HG02798 (cell line): ENCODE measurements at regions not wholly inside any gene's neighbourhood (a gene's known extent, or its start where the extent isn't known, plus 50 kb on each side); places are given as distances from the start of the nearest gene placed in this dataset.
"Not testable (repeated sequence)": the region's sequence is repeated elsewhere in the genome, so short reads cannot be mapped to it uniquely, and the experiment has no call there.

Source experiments
- ATAC-seq: cut with Tn5 transposase; IDR thresholded peaks from one replicate; pipeline ENCODE4 v1.9.1; 2021; ENCODE audit warnings: mild to moderate bottlenecking; ENCODE audit not compliant: unreplicated experiment, poor library complexity

DNA sequence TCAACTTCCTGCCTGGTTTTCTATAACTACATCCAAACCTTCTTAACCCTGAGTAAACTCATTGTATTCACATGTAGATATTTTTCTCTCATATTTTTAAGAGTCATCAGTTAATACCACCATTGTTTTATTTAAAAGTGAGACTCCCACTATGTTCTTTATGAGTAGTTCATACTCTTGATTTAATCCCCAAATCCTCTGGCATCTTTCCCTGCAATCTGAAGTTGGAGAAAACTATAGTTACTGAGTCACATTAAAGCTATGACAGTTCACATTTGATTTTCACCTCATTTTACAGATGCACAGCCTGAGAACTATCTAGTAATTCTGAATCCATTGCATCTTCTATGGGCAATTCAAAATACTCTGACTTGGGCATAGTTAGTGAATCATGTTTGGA is 1358.7 kb upstream of the NRXN1 start:
- ATAC-seq, result no peak

DNA sequence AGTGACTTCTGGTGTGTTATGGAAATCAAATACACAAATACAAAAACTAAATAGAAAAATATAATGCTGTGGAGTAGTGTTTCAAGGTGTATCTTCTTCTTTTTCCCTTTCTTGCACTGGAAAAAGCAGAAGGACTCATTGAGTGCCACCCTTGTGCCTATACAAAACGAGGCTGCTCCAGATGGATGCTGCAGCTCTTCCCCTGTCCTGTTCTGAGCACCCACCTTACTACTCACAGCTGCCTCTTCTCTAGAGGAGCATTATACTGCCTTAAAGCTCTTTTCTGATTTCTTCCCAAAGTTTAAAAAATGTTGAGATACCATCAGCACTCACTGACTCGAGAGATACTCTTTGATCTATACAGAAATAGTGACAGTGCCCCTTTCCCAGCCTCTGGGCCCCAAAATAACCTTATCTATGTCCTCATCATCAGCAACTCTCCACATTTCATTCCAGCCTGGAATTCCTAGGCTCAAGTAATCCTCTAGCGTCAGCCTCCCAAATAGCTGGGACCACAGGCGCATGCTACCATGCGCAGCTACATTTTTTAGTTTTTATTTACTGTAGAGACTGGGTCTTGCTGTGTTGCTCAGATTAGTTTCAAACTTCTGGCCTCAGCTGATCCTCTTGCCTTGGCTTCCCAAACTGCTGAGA is 1356.1 kb upstream of the NRXN1 start:
- ATAC-seq, result no peak

DNA sequence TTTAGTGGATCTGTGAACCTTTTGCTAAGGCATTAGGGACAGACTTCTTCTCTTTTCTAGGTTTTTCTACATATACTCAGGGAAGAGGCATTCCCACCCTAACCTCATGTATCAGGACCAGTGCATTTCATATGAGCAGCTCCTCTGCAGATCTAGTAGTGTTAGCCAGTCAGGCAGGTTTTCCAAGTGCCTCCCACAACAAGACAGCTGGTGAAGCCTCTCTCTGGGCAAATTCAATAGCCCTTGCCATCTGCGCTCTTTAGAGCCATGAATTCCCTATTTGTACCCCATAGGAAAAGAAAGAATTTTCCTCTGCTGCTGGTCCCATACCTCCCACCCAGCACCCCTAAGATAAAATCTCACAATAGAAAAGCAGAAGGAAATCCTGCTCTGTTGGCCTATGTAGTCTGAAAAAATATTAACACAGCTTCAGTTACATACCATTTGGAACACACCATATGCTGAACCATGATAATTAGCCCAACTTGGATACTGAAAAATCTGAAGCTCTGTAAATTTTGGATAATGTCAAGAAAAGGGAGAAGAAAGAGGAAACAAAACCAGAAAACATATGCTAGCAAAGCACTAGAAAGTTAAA is 1354.6 kb upstream of the NRXN1 start:
- no peak for ATAC-seq

DNA sequence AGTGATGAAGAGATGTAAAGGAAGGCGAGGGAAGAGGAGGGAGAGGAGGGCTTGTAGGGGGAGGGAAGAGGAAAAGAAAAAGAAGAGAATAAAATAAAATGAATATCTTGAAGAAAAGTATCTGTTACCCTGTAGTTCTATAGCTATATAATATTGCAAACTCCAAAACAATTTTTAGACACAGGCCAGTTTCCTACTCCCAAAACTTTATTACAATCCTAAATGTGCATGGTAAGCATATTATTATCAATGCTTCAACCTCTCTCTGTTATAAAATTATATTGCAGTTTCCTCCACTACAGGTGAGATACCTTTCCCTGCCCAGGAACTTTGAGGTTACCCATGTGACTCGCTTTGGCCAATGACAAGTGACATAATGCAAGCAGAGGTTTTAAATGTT is 1351.6 kb upstream of the NRXN1 start:
- no peak for ATAC-seq

DNA sequence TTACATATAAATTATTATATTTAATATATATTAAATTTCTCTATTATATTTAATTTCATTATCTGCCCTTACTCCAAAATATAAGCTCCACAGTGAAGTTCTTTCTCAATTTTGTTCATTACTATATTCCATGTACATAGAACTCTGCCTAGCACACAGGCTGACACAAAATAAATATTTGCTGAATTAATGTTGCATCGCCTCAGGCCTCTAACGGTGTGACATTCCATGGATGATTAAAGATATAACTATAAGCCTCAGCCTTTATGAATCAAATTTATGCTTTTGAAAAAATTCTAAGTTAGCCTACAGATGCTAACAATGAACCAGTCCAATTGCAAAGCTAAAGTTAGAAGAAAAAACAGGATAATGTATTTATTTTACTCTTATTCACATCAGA is 1337.2 kb upstream of the NRXN1 start:
- ATAC-seq, result no peak

DNA sequence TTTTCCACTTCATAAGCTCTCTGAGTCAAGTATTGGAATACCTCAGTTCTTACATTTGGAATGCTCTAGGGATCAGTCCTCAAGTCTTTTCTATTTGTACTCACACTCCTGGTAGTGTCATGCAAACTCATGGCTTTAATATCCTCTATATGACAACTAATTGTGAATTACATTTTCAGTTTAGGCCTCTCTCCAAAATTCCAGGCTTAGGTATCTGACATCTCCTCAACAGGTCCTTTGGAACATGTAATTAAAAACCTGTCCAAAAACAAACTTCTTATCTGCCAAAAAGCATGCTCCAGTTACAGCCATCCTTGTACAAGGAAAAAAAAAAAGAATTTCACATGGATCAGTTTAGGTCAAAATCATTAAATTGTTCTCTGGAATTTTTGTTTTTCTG is 1336.2 kb upstream of the NRXN1 start:
- ATAC-seq, result no peak

DNA sequence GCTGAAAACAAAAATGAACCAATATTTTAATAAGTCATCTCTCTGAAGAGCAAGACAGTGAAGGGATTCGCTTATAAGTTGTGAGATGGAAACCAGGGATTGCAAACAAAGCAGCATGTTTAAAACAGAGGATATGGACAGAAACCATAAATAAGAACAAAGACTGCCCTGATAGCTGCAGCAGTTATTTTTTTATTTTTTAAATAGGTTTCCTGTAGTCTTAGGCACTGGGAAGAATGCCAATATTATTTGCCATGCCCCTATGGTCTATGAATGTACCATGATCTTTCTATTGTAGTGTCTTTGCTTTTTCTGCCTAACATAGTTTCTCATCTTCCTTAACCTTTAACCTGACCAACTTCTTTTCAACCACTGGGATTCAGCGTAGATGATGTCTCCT is 1334.0 kb upstream of the NRXN1 start:
- no peak for ATAC-seq

DNA sequence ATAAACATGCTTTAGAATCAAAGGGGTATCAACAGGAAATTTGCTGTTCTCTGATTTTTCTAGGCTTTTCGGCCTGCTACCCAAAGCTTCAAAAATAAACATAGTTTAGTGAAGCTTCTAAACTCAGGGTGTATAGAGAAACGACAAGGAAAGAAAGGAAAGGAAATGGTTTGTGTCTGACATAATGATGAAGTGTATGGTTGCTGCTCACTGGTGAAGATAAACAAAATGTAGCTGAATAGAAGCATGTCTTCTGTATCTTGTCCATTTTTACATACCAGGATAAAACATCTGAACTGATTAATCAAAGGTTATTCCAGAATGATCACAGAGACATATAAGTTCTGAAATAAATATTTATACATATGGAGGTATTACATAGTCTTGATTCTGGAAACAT is 1324.6 kb upstream of the NRXN1 start:
- no peak for ATAC-seq

DNA sequence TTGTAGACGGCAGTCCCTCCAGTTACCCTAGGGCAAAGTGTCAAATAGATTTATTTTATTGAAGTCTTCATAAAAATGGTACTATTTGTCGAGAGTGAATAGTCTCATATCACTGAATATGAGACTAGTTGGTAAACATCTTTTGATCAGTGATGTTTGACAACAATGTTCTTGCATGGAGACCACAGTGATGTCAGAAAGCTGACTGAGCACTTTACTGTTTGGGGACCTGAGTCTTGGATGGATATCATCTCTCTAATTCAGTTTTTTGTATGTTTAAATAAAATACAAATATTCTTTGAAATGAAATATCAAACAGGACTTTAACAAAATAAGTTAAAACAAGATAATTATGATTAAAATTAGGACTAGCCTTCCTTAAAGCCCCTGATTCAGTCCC is 1315.4 kb upstream of the NRXN1 start:
- no peak for ATAC-seq

DNA sequence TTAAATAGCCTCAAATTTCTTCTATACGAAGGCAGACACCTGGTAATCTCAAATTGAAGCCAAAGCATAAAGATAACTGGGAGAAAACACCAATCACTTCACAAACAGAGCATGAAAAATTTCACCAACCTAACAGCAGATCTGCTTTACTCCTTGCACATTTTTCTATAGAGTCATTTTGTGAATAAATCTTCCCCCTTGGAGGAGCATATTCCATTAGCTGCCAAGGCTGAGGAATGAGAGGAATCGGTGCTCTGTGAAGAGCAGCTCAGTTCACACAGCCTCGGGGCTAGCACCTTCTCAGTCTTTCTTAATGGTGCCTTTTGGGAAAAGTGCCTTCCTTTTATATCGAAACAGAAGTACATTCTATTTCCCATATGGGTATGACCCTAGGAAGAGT is 1313.7 kb upstream of the NRXN1 start:
- no peak for ATAC-seq

DNA sequence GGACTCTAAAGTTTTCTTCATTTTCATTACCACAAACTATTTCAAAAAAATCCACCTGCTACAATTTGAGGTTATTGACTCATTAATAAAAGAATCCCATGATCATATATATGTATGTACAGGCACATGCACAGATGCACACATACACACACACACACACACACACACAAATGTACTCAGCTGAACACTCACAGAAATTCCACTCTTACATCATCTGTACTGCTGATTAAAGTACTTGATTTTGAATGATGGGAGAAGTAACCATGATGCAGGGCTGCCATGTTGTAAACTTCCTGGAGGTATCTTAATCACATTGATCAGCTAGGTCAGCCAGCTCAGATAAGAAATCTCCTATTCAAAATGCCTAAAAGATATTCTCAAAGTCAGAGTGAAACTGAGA is 1313.2 kb upstream of the NRXN1 start:
- no peak for ATAC-seq

DNA sequence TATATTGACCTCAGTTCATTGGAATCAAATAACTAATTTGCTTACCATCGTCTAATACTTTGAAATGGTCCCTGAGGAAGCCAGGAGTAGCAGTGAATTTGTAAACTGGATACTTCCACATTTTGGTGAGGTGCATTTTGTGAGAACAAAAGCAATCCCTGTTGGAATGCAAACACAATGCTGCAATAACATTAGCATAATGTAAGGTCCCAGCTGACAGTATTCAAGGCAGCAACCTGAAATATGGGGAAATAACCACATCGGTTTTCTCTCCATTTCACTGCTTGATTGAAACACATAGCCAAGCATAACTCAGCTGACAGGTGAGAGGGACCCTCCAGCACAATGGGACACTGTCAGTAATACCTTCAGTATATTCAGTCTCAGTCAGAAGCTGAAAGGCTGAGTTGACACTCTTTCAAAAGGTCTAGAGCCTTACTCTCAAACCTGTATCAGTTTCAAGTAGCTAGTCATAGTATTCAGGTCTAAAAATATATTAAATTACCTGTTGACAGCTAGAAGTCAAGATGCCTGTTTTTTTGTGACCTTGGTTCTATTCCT is 1311.9 kb upstream of the NRXN1 start:
- no peak for ATAC-seq

DNA sequence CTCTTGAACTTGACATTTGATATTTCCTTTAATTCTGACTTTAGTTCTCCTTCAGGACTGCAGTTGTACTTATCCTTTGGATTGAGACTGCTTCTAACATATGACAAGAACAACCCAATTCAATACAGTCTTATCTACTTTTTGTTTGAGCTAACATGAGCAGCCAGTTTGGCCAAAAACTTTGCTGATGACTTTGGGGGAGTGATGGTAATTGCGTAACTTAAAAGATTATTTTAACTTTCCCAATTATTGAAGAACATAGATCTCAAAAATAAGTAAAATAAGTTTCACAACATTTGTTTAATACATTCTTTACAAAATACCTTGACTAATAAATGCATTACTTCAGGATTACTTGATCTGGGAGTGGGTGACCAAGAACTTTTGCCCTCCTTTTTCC is 1311.1 kb upstream of the NRXN1 start:
- ATAC-seq, result no peak

DNA sequence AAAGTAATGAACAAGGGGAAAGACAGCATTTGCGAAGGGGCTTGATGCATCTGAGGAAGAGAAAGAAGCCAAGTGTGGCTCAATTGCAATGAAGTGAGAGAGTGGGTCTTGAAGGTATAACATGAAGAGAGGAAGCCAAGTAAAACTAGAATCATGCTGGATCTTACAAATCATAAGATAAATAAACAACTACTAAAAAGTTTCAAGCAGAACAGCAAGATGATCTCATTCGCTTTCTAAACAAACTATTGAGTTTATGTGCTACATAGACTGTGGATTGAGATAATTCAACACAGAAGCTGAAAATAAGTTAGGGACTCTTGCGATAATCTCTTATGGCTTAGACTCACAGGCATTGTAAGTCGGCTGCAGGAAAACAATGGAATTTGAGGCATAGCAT is 1310.5 kb upstream of the NRXN1 start:
- ATAC-seq, result no peak

DNA sequence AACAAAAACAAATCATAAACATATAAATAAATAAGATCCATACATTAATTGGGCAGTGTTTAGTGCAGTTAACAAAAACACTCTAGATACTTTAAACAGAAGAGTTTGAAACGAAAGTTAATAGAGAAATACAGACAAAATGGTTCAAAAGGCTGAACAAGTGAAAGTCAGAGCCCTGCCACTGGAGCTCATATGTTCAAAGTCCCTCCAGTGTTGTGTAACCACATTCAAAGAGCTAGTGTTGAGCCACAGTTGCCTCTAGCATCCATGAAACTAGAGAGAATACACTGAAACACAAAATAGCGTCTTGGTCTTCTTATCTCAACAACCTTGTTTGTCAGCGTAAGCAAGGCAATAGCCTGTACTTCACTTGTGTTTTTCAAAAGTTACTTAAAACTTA is 1309.8 kb upstream of the NRXN1 start:
- ATAC-seq, result no peak

DNA sequence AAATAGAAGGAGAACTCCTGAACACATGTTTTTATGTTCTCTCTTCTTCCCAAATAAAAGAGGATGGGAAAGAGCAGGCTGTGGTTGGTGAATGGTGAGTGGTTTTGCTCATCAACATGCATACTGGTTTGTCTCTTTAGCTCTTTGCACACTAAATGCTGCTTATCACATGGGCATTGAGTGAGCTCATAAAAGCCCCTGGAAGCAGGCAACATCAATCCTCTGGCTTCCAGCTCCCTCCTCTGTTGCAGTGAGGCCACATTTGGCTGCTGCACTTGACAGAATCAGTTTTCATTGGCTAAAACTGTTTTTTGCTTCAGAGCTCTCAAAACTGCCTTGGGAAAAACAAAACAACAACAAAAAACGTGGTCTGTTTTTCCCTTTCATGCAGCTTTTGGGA is 1308.2 kb upstream of the NRXN1 start:
- no peak for ATAC-seq

DNA sequence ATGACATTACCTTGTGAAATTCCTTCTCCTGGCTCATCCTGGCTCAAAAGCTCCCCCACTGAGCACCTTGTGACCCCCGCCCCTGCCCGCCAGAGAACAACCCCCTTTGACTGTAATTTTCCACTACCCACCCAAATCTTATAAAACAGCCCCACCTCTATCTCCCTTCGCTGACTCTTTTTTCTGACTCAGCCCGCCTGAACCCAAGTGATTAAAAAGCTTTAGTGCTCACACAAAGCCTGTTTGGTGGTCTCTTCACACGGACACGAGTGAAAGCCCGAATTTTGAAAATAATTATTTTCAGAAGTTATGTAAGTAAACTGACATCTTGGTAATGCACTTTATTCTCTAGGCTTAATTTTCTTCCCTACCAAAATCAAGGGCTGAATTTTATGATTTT is 1305.9 kb upstream of the NRXN1 start:
- ATAC-seq, result not testable (repeated sequence)

DNA sequence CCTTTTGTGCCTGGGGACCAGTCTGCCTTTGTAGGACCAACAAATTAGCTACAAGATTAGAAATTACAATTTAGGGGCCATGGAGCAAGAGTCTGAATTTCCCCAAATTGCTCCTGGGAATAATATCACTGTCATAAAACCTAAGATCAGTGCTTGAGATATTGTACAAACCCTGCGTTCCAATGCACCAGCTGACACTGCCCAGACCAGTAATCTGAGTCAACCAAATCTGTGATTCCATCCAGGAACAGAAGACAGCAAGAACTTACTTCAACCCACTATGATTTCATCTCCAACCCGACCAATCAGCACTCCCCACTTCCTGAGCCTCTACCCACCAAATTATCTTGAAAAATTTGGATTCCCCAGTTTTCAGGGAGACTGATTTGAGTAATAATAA is 1305.0 kb upstream of the NRXN1 start:
- no peak for ATAC-seq

DNA sequence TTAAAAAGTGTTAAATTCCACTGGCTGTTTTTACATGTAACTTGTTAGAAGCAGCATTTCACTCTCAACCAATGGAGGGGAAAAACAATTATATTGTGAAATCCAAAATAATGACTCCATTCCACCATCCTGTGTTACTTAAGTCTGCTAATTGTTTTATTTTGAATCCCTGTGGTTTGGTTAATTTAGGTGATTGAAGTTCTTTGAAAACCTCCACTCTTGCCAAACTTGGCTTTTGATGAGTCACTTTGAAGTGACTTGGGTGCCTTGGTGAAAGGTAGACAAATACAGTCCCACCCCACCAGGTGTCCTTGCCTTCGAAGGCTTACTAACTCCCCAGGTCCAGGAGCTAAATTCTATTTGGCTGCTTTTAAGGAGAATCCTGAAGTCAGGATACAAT is 1303.8 kb upstream of the NRXN1 start:
- ATAC-seq, result no peak

DNA sequence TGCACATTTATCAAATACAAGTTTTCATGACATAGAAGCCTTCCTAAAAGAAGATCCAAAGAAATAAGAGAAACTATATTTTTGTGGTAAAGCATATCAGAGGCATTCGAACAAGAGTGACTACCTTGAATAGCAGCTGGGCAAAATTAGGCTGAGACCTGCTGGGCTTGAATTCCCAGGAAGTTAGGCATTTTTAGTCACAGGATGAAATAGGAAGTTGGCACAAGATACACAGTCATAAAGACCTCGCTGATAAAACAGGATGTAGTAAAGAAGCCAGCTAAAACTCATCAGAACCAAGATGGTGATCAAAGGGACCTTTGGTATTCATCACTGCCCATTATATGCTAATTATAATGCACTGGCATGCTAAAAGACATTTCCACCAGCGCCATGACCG is 1302.3 kb upstream of the NRXN1 start:
- no peak for ATAC-seq

DNA sequence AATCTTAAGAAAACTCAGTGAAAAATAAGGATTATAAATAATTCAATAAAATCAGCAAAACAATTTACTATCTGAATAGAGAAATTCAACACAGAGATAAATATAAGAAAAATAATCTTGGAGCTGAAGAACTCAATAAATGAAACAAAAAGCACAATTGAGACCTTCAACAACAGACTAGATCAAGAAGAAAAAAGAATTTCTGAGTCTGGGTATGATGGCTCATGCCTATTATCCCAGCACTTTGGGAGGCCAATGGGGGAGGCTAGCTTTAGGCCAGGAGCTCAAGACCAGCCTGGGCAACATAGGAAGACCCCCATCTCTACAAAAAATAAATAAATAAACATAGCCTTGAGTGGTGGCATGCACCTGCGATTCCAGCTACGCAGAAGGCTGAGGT is 1295.7 kb upstream of the NRXN1 start:
- no peak for ATAC-seq

DNA sequence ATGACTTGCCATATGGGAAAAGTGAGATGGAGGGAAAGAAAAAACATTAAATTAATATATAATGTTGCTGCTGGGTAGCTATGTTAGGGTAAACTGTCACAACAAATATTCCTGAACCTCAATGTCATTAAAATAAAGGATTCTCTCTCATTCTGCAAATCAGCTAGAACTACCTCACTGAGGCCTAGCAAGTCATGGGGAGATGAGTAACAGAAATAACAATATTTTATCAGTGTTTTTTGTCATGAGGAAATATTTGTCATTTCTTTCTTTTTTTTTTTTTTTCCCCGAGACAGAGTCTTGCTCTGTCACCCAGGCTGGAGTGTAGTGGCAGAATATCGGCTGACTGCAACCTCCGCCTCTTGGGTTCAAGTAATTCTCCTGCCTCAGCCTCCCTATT is 1282.3 kb upstream of the NRXN1 start:
- ATAC-seq, result no peak
